NCI-H1092 treated with DMSO at 0.1 percent for 48 hours (cell line): ENCODE measurements at regions not wholly inside any gene's neighbourhood (a gene's known extent, or its start where the extent isn't known, plus 50 kb on each side); places are given as distances from the start of the nearest gene placed in this dataset.

ENCODE experiments used
- DNase-seq: peaks from one replicate; lab custom pipeline; 2025; lab: John Stamatoyannopoulos, UW

DNA sequence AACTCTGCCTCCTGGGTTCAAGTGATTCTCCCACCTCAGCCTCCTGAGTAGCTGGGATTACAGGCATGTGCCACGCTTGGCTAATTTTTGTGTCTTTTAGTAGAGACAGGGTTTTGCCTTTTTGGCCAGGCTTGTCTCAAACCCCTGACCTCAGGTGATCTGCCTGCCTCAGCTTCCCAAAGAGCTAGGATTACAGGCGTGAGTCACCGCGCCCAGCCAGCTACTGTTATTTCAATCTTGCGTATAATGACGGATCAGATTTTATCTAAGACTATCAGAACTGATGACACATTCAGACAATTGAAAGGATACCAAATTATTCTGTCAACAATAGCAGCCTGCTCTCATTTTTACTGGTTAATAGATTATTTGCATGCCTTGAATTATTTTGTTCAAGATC is 612.2 kb downstream of the ZIC1 start:
- DNase-seq, result no peak

DNA sequence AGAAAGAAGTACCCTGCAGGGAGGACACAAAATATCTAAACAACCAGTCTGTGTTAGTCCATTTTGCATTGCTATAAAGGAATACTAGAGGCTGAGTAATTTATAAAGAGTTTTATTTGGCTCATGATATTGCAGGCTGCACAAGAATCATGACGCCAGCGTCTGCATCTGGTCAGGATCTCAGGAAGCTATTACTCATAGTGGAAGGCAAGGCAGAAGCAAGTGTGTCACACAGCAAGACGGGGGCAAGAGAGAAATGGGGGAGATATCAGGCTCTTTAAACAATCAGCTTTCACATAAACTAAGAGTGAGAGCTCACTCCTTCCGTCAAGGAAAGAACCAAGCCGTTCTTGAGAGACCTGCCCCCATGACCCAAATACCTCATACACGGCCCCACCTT is 614.8 kb downstream of the ZIC1 start:
- no peak for DNase-seq

DNA sequence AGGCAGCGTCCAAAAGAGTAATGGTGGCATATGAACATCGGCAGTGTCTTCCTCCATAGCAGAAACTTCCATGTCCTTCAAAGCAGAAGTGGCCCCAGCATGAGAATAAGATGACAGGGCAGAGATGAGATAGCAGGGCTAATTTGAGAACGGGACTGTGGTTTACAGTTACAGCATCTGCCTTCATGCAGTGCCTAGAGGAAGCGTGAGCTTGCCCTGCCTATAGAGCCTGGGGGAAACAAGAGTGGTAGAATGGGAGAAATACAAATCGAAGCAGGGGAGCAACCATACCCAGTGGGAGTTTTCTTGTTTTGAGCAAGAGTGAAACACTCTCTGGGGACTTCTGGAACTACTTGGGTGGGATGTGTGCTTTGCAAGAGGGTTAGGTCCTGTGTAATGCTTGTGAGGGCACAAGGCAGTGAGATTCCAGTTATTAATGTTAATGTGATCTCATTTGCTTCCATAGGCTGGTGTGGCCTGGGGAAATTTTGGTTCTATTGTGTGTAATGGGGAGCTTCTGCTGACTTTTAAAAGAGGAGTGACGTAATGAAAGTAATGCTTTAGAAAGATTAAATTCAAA is 616.9 kb downstream of the ZIC1 start:
- no peak for DNase-seq

DNA sequence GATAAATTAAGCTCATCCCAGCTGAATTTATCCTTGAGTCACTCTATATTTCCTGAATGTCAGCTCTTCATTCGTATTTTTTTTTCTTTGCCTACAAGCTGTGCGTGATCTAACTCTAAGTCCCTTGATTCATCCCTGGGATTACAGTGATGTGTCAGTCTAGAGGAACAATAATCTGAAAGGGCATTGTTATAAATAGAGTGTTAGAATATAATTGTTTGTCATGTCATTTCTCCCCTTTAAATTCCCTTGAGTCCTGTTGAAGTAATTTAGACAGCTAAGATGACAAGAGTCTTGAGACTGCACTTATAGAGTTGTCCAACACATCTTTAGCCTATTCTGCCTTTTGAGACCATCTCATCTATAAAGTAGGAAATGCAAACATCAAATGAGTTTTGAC is 621.8 kb downstream of the ZIC1 start:
- no peak for DNase-seq

DNA sequence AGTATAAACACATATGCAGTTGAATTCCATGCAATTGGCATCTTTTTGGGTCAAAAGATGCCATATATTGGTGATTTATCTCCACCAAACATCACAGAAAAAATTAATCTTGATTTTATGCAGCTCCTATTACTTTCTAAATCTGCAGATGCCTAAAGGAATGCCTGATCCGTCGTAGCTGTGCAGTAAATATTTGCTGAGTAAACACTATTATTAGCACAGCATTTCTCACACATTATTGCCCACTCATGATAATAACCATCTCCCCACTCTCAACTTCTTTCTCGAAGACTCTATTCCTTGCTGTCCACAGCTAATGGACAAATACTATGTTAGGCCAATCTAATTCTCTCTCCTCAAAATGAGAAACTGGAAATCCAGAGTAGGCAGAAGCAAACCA is 625.2 kb downstream of the ZIC1 start:
- DNase-seq, result no peak

DNA sequence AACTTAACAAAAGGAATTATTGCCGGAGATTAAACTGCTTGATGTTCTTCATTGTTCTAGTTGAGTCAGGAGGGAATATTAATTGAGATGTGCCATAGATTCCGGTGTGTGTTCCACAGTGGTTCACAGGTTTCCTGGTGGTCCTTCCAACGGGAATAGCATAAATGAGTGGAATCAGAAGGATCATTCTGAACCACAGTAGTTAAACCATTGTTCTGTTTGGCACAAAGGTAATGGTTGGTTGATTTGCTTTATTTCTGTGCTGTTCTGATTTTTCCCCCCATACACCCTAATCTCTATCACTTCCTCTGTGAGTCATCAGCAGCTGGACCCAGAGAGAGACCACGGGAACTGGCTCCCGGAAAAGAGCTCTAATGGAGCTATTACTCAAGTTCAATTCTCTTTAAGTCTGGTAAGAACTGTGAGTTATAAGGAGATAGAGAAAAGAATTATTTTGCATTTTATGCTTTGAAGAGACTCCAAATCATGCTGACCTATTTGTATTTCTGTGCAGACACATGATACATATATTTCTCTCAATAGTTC is 627.2 kb downstream of the ZIC1 start:
- DNase-seq, result no peak

DNA sequence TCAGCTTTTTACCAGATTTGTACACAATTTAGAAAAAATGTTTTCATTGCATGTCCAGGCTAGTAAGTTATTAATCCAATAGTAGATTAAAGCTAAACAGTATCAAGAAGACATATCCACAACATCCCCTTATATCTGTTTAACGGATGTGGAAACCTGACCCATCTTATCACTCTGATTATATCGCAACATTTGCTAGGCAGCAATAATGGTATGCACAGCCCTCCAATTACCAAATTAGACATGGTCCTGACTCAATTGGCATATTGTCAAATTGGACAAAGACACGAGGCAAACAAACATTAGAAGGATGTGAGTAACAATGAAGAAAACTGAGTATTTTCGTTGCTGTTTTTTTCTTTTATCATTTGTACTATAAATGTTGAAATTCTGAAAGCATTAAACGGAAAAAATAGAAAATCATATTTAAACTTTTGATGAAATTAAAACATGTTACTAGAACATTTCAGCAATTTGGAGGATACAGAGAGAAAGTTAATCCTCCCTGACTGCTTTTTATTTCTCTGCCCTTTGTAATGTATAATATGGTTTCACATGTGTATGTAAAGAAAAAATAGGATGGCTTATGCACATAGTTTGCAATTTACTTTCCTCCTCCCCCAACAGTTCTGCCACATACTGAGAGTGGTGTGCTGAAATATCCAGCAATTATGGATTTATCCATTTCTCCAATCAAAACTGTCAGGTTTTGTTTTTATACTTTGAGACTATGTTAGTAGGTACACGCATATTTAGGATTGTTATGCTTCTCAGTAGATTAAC is 633.7 kb downstream of the ZIC1 start:
- DNase-seq, result no peak

DNA sequence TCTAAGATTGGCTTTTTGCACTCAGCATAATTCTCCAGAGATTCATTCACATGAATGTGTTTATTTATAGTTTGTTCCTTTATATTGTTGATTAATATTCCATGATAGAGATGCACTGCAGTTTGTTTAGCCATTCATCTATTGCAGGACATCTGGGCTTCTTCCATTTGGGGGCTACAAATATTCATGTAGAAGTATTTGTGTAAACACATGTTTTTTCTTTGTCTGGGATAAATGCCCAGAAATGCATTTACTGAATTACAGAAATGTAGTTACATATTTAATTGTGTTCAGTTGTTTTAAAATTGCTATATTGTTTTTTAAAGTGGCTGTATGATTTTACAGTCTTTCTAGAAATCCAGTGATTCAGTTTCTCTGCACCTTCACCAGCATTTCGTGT is 635.0 kb downstream of the ZIC1 start:
- DNase-seq, result no peak

DNA sequence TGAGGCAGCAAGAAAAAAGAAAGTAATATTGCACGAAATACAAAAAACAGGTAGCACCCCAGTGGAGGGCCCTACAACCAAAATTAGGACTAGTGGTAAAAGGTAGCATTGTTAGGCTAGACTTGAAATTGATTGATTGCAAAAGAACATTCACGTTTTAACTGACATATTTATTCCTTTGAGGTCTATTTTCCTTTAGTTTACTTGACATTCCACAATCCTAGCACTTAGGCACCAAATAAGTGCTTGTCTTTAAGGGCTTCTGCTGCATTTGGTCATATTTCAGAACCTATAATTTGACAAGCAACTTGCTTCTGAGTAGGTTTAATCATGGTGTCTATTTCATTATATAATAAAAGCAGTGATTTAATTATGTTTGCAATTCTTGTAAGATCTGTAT is 642.7 kb upstream of the AGTR1 start:
- no peak for DNase-seq

DNA sequence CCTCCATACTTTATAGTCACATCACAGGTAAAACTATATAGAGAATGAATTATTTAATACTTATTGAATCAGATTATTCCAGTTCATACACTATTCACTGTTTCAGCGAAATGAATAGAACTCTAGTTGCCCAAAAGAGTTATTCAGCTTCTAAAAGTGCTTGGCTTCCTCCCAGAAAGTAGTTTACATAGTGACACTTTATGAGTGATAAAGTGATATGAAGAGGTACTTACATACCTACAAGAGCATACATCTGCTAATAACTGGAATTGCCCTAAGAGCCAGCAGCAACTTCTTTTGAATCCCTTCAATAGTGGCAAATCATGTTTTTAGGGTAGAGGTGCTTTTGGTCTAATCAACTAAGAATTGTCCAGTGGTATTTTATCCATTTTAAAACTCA is 635.1 kb upstream of the AGTR1 start:
- DNase-seq, result no peak

DNA sequence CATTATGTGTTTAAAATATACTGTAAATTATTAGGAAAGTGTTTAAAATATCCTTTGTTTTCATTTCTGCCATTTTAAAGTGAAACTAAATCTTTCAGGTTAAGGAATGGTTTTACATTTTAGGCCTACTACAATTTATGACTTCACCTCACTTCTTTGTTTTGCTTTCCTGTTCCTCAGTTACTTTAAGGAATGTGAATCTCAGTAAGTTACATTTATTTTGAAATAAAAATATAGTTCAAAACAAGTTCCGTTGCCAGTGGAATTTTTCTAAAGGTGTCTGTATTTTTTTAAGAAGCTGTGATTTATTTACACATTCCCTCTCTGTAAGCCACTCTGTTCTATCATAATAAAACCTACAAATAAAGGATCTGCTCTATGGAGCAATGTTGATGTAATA is 630.9 kb upstream of the AGTR1 start:
- no peak for DNase-seq

DNA sequence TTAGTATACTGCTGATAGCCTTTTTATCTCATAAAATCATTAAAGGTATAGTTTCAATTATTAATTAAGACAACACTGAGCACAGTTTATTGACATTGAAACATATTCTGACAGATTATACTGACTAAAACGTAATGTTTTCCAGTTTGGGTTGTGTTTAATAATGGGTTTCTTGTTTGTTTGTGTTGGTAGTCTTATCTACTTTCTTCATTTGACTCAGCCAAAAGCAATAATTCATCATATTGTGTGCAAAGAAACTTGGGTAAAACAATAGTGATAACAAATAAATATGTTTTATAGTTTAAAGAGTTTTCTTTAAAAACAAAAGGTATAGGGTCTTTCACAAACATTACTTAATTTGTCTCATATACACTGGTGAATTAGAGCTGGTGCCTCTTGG is 629.2 kb upstream of the AGTR1 start:
- no peak for DNase-seq

DNA sequence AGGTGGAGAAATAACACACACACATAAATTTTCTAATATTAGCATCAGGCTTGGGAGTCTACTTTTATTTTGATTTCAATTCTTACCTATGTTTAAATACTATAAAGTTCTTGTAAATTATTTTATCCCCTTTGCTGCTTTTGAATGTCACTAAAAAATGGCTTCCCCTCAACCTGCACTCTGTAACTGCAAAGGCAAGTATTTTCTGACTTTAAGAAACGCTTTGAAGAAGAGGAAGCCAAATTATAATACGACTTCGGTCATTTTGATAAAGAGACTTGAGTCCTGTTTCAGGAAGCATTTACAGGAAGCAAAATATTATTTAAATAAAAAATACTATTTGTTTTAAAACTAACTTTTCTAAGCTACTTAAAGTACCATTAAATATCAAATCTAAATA is 627.7 kb upstream of the AGTR1 start:
- no peak for DNase-seq

DNA sequence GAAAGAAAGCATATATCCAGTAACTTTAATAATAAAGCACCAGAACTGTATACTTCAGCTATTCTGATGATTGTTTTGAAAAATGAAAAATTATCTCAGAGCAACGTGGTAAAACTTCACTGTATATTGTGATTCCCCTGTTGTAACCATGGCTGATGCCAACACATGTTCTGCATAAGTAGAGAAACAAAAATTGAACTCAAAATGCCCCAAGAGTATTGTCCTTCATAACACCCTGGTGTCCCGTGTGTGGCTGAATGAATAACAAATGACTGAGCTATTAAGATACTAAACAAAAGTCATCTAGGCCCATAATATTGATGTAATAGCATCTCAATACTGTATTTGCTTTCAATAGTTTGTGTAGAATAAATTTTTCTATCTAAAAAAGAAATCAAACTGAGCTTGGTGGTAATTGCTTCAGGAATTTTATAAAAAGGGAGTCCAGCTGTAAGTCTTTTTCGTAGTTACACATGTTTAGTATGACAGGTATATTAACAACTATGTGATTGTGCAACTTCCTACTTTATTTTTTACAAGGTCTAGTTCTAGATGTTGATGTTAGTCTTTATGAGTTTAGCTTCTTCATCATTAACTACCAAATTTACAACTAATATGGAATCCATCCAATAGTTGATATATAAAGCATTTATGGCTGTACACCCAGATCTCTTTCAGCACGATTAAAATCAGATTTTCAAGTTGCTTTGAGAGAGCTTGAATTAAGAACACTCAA is 623.8 kb upstream of the AGTR1 start:
- DNase-seq, result no peak

DNA sequence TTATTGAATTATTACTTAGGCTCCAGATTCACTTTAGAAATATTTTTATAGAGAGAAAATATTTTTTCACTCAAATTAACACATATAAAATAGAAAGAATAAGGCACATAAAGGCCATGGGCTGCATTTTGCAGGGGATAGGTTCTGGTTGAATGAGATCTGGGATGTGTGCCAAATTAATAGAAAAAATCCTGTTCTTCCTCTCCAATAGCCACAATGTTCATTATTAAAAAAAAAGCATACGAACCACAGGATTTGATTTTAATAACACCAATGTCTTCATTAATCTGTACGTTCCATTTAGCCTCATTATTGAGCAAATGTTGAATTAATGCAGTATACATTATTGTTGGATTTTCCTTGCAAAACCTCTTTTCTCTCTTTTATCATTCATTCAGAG is 622.8 kb upstream of the AGTR1 start:
- DNase-seq, result peak; percentile 15

DNA sequence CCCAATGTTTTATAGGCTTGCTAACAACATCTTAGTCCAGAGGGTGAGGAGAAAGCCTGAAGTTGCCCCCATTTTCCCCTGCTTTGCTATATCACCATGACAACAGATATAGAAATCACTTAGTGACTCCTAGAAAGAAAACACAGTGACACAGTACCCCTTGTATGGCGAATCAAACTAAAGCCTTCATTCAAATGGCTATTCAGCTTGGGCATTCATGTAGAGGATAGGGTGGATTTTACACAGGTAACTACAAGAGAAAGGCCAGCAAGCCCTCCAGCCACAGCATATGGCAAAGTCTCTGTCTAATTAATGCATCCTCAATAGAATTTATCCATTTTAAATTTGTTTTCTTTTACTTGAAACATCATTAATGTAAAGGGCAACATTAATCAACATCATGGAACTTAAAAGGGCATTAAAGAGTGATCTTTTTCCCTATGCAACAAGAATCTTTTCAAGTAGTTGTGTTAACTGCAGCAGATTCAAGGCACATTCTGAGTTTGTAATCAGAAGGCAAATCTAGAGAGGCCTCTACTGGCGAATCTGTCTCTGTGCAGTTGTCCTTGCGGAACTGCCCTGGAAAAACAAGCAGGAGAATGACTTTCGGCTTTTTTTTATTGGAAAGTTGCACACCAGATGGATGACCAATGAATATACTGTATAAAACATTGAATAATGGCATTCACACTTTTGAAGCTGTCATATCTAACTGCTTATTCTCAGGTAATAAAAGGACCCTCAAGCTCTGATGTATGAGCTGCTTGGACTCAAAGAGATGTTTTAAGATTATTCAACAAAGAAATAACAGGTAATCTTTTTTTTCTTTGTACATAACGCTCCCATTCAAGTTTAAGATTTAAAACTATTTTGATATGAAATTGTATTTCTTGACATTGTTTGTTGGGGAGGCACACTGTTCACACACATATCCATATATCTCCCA is 621.7 kb upstream of the AGTR1 start:
- DNase-seq, result no peak

DNA sequence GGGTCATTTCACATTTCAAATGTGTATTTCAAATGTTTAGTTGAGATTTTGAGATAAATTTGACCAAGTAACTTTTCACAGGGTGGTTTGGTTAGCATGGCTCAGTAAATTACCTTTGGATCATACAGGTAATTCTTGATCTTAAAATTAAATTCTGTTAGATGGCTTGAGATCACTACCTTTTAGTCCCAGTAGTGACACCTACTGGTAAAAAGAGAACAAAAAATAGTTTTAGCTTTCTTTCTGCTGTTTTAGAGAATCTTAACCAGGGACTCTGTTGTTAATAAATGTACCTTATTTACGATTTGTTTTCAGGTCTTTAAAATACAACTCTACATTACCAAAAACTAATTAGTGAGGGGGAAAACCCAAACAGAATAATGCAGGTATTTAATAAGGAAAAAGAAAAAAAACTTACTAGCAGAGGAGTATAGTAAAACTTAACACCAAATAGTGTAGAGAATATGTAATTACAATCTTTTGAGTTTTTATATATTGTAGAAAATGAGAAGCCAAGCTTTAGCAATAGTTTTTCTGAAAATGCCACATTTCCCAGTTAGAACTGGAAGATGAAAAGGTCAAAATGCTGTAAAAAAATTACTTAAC is 620.3 kb upstream of the AGTR1 start:
- DNase-seq, result no peak

DNA sequence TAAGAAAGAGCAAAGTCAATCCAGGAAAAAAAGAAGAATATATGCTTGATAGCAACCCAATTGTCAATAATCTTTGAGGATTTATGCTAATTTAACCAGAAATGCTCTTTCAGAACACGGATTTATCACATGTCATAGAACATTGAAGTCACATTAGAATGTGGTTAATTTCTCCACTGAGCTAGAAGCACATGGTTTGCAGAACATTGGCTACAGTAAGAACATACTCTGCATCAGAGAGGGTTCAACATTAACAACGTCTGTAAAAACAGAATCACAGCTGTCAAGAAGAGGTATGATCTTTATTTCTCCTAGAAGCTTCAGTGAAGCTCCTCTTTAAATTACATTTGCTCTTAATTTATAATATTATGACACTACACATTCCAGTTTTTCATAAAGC is 619.7 kb upstream of the AGTR1 start:
- no peak for DNase-seq

DNA sequence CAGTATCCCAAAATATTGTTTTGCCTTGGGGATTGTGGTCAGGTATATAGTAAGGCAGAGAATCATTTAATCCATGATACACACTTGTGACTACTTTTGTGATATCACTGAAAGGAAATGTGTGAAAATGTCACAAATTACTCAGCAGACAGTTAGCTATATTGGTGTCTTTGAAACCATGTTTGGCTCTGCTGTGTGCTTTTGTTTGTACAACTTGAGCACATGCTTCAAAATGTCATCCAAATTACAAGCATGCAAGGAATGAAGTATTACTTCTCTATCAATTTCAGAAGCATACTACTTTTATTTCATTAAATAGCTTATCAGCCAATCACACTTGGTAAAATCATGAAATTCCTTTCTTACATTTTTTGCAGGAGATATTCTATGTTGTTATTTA is 619.0 kb upstream of the AGTR1 start:
- no peak for DNase-seq

DNA sequence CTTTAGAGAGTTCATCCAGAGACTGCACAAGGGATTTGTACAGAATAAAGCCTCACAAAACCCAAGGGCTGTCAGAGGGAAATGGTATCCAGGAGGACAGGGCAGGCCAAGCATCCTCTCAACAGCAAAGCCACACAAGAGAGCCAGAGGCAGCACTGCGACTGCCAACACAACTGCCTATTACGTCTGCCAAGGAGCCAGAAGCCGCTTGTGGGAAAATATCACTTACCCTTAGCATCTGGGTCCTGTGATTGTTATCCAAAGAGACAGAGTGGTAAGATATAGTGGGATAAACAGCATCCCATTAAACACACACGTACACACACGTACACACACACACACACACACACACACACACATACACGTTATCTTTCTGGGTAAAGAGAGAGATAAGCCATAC is 618.3 kb upstream of the AGTR1 start:
- DNase-seq, result no peak

DNA sequence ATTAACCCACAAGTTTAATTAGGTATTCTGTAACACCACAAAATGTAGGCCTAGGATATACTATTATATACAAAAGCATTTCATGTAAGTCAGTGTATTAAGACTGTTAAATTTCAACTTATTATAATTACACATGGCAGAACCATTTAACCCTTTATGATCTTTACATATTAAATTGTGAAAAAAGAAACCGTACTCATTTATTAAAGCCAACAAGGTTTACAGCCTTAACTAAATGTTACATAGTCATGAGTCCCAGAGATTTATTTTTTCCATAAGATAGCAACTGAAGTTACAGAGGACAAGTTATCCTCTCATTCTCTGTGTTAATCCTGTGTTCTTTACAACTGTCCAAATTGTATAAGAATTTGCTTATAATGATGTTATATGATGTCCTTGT is 615.8 kb upstream of the AGTR1 start:
- DNase-seq, result no peak
